ENCODE measurements at regions not wholly inside any gene's neighbourhood (a gene's known extent, or its start where the extent isn't known, plus 50 kb on each side); places are given as distances from the start of the nearest gene placed in this dataset.

GRCh38 chr7:85356916-85357315 lies 170.1 kb upstream of the SEMA3D start:
- TF ChIP-seq CTCF (IDR thresholded peaks at IDR 0.05) (no peak), ZFX (IDR thresholded peaks at IDR 0.05; ENCODE audit: borderline replicate concordance) (no peak)
